HEK293 (cell line): ENCODE measurements at regions not wholly inside any gene's neighbourhood (a gene's known extent, or its start where the extent isn't known, plus 50 kb on each side); places are given as distances from the start of the nearest gene placed in this dataset.

Experiments
- CTCF ChIA-PET: fragments of 350-600 bp; formaldehyde crosslinking; extraction: SDS; loops from one replicate; lab custom pipeline; 2021; ENCODE audit warnings: antibody characterized with exemption; lab: Yijun Ruan, JAX
- POLR2A ChIA-PET: fragments of 300-600 bp; formaldehyde crosslinking; extraction: SDS; loops from one replicate; lab custom pipeline; 2020; ENCODE audit warnings: antibody characterized with exemption, inconsistent platforms; lab: Yijun Ruan, JAX
- H3K27ac ChIP-seq: fragments of 200-500 bp; sonication (Bioruptor generic); 2 replicates; pipeline ENCODE4 v1.5.1; 2014; ENCODE audit warnings: low read depth, low read length, control low read depth, inconsistent platforms; ENCODE audit errors: extremely low read depth
- H3K36me3 ChIP-seq, 2 experiments: fragments of 200-500 bp in 1 of 2; sonication (Bioruptor generic) in 1 of 2; 1 replicate in 1 of 2; 2 replicates in 1 of 2; pipeline ENCODE4 v1.5.1; 2014 to 2017; ENCODE audit warnings: inconsistent platforms in 2 of 2, low read length in 2 of 2; ENCODE audit not compliant: control insufficient read depth in 2 of 2, insufficient read depth in 1 of 2
- H3K4me1 ChIP-seq: fragments of 200-500 bp; sonication (Bioruptor generic); 2 replicates; pipeline ENCODE4 v1.5.1; 2014; ENCODE audit warnings: mild to moderate bottlenecking, low read length, inconsistent platforms; ENCODE audit not compliant: control insufficient read depth, insufficient read depth
- H3K4me3 ChIP-seq: 2 replicates; pipeline ENCODE4 v1.5.1; 2011; ENCODE audit warnings: low read depth, mild to moderate bottlenecking, control low read depth, low read length, moderate library complexity
- H3K9me3 ChIP-seq: fragments of 200-500 bp; sonication (Bioruptor generic); 2 replicates; pipeline ENCODE4 v1.5.1; 2014; ENCODE audit warnings: low read depth, low read length, inconsistent platforms; ENCODE audit not compliant: control insufficient read depth, insufficient read depth
- GLIS1 ChIP-seq: fragments of 450-650 bp; formaldehyde crosslinking; IDR thresholded peaks from 2 replicates; pipeline ENCODE4 v1.5.1; 2016; ENCODE audit warnings: missing biosample characterization, missing genetic modification characterization
- HIC1 ChIP-seq: fragments of 450-650 bp; formaldehyde crosslinking; IDR thresholded peaks from 2 replicates; pipeline ENCODE4 v1.5.1; 2016; ENCODE audit warnings: missing biosample characterization, missing genetic modification characterization
- KLF16 ChIP-seq: fragments of 450-650 bp; formaldehyde crosslinking; IDR thresholded peaks from 2 replicates; pipeline ENCODE4 v1.5.1; 2017; ENCODE audit warnings: missing biosample characterization, missing genetic modification characterization
- MZF1 ChIP-seq: fragments of 450-650 bp; formaldehyde crosslinking; IDR thresholded peaks from 2 replicates; pipeline ENCODE4 v1.5.1; 2017; ENCODE audit warnings: missing biosample characterization, missing genetic modification characterization, borderline replicate concordance
- SCRT2 ChIP-seq: fragments of 450-650 bp; formaldehyde crosslinking; IDR thresholded peaks from 2 replicates; pipeline ENCODE4 v1.5.1; 2016; ENCODE audit warnings: missing biosample characterization, missing genetic modification characterization
- TCF7L2 ChIP-seq: IDR thresholded peaks from 2 replicates; pipeline ENCODE4 v1.6.1; 2011; ENCODE audit warnings: low read depth, mild to moderate bottlenecking, inconsistent platforms, low read length, moderate library complexity, borderline replicate concordance
- ZBTB10 ChIP-seq: fragments of 450-650 bp; formaldehyde crosslinking; IDR thresholded peaks from 2 replicates; pipeline ENCODE4 v1.5.1; 2016; ENCODE audit warnings: missing biosample characterization, missing genetic modification characterization
- ZBTB48 ChIP-seq: fragments of 450-650 bp; formaldehyde crosslinking; IDR thresholded peaks from 2 replicates; pipeline ENCODE4 v1.5.1; 2016; ENCODE audit warnings: missing biosample characterization, missing genetic modification characterization
- ZNF202 ChIP-seq: fragments of 450-650 bp; formaldehyde crosslinking; IDR thresholded peaks from 2 replicates; pipeline ENCODE4 v1.5.1; 2016; ENCODE audit warnings: missing biosample characterization, missing genetic modification characterization, borderline replicate concordance
- ZNF274 ChIP-seq, 2 experiments: fragments of 200-500 bp in 1 of 2; fragments of 450-650 bp in 1 of 2; sonication (Bioruptor generic) in 1 of 2; formaldehyde crosslinking in 1 of 2; IDR thresholded peaks; 2 replicates each; pipeline versions ENCODE4 v1.5.1 to v1.6.1; 2014 to 2016; ENCODE audit warnings: borderline replicate concordance in 1 of 2, inconsistent platforms in 1 of 2, low read length in 1 of 2, missing biosample characterization in 1 of 2, missing genetic modification characterization in 1 of 2
- ZNF37A ChIP-seq: fragments of 450-650 bp; IDR thresholded peaks from 2 replicates; pipeline ENCODE4 v1.5.1; 2018; ENCODE audit warnings: missing biosample characterization, missing genetic modification characterization
- ZNF391 ChIP-seq: fragments of 450-650 bp; formaldehyde crosslinking; IDR thresholded peaks from 2 replicates; pipeline ENCODE4 v1.5.1; 2016; ENCODE audit warnings: low read depth, missing biosample characterization, missing genetic modification characterization, borderline replicate concordance
- ZNF426 ChIP-seq: fragments of 450-650 bp; formaldehyde crosslinking; IDR thresholded peaks from 2 replicates; pipeline ENCODE4 v1.5.1; 2017; ENCODE audit warnings: missing biosample characterization, missing genetic modification characterization, mild to moderate bottlenecking, inconsistent platforms, moderate library complexity
- ZNF513 ChIP-seq: fragments of 450-650 bp; IDR thresholded peaks from 2 replicates; pipeline ENCODE4 v1.5.1; 2018; ENCODE audit warnings: missing biosample characterization, missing genetic modification characterization
- ZNF544 ChIP-seq: fragments of 450-650 bp; formaldehyde crosslinking; IDR thresholded peaks from 2 replicates; pipeline ENCODE4 v1.5.0; 2017; ENCODE audit warnings: missing biosample characterization, missing genetic modification characterization
- ZNF548 ChIP-seq: fragments of 450-650 bp; formaldehyde crosslinking; IDR thresholded peaks from 2 replicates; pipeline ENCODE4 v1.5.1; 2016; ENCODE audit warnings: missing biosample characterization, missing genetic modification characterization
- ZNF600 ChIP-seq: fragments of 450-650 bp; formaldehyde crosslinking; IDR thresholded peaks from 2 replicates; pipeline ENCODE4 v1.5.1; 2016; ENCODE audit warnings: missing biosample characterization, missing genetic modification characterization
- ZNF629 ChIP-seq: fragments of 450-650 bp; formaldehyde crosslinking; IDR thresholded peaks from 2 replicates; pipeline ENCODE4 v1.5.1; 2017; ENCODE audit warnings: missing biosample characterization, missing genetic modification characterization
- TF ChIP-seq, protein P1 (sequence below): fragments of 450-650 bp; formaldehyde crosslinking; IDR thresholded peaks from 2 replicates; pipeline ENCODE4 v1.5.1; 2016; ENCODE audit warnings: missing biosample characterization, missing genetic modification characterization, borderline replicate concordance
- TF ChIP-seq, protein P2 (sequence below): fragments of 450-650 bp; formaldehyde crosslinking; IDR thresholded peaks from 2 replicates; pipeline ENCODE4 v1.5.1; 2017; ENCODE audit warnings: missing biosample characterization, missing genetic modification characterization

DNA sequence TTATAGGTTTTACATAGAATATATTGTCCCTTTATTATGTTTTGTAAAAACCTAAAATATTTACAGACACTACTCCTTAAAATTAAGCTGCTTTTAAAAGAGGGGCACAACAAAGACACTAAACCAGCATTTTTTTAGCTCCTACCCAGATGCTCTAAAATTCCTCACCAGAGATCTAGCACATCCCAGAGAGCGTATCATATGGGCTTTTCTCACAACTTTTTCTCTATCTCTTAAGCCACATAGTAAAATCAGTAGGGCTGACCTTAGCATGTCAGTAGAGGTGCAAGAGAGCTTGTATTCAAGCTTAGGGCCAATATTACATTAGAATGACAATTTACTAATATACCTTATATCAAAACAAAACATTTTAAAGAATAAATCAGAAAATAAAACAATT lies 216.3 kb downstream of the TMX3 start (continued):
- no peak for TF ChIP-seq ZNF513 (tag by site-specific recombination)

GRCh38 chr18:68498185-68498584 lies 216.7 kb downstream of the TMX3 start:
- TF ChIP-seq ZNF274 (IDR thresholded peaks at IDR 0.05; ENCODE audit: low read length) (no peak), ZNF274 (tag by site-specific recombination; IDR thresholded peaks at IDR 0.05; ENCODE audit: borderline replicate concordance) (no peak), KLF16 (tag by site-specific recombination) (no peak), ZNF600 (no peak), ZNF37A (tag by site-specific recombination) (no peak), HIC1 (tag by site-specific recombination) (no peak), ZNF426 (no peak), ZNF391 (tag by site-specific recombination) (no peak), GLIS1 (tag by site-specific recombination) (no peak)
- CTCF ChIA-PET = no interaction called here

DNA sequence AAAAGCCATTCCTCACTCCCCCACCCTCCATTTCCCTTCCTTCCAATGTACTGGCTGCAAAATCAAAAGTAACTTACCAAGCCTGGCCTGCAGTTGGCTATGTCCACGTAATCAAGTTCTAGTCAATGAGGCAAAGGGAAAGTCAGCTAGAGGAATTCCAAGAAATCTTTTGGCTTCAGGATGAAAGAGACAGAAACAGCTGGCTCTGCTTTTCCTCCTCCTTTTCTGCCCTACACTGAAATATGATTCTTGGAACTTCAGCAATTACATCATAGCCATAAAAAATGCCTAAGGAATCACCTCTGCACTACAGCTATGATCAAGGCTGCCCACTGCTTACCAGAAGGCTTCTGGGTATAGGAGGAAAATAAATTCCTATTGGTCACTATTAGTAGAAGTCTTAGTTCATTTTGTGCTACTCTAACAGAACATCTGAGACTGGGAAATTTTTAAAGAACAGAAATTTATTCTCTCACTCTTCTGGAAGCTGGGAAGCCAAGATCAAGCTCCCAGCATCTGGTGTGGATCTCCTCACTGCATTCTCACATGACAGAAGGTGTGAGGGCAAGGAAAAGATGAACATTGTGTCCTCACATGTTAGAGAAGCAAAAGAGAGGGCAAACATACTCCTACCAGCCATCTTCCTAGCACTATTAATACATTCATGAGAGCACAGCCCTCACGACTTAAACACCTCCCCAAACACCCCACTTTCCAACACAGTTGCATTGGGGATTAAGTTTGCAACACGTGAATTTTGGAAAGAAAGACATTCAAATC lies 219.9 kb downstream of the TMX3 start:
- CTCF ChIA-PET = no interaction called here
- no peaks in the 10 kb centered on the region for H3K4me1 ChIP-seq
- POLR2A ChIA-PET = no interaction called here
- no peaks in the 10 kb centered on the region for H3K36me3 ChIP-seq
- no peak overlapping the region for H3K27ac ChIP-seq
- H3K4me3 ChIP-seq = no peak overlapping the region
- no peaks in the 10 kb centered on the region for H3K9me3 ChIP-seq
- TF ChIP-seq ZBTB48 (tag by site-specific recombination) (no peak), ZBTB10 (tag by site-specific recombination) (no peak), ZNF544 (tag by site-specific recombination) (no peak), ZNF548 (no peak), MZF1 (no peak), TCF7L2 (no peak), ZNF629 (tag by site-specific recombination) (no peak), SCRT2 (tag by site-specific recombination) (no peak), ZNF202 (tag by site-specific recombination) (no peak)
- TF ChIP-seq, protein P1, sequence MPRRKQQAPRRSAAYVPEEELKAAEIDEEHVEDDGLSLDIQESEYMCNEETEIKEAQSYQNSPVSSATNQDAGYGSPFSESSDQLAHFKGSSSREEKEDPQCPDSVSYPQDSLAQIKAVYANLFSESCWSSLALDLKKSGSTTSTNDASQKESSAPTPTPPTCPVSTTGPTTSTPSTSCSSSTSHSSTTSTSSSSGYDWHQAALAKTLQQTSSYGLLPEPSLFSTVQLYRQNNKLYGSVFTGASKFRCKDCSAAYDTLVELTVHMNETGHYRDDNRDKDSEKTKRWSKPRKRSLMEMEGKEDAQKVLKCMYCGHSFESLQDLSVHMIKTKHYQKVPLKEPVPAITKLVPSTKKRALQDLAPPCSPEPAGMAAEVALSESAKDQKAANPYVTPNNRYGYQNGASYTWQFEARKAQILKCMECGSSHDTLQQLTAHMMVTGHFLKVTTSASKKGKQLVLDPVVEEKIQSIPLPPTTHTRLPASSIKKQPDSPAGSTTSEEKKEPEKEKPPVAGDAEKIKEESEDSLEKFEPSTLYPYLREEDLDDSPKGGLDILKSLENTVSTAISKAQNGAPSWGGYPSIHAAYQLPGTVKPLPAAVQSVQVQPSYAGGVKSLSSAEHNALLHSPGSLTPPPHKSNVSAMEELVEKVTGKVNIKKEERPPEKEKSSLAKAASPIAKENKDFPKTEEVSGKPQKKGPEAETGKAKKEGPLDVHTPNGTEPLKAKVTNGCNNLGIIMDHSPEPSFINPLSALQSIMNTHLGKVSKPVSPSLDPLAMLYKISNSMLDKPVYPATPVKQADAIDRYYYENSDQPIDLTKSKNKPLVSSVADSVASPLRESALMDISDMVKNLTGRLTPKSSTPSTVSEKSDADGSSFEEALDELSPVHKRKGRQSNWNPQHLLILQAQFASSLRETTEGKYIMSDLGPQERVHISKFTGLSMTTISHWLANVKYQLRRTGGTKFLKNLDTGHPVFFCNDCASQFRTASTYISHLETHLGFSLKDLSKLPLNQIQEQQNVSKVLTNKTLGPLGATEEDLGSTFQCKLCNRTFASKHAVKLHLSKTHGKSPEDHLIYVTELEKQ (tag by site-specific recombination) = no peak
- TF ChIP-seq, protein P2, sequence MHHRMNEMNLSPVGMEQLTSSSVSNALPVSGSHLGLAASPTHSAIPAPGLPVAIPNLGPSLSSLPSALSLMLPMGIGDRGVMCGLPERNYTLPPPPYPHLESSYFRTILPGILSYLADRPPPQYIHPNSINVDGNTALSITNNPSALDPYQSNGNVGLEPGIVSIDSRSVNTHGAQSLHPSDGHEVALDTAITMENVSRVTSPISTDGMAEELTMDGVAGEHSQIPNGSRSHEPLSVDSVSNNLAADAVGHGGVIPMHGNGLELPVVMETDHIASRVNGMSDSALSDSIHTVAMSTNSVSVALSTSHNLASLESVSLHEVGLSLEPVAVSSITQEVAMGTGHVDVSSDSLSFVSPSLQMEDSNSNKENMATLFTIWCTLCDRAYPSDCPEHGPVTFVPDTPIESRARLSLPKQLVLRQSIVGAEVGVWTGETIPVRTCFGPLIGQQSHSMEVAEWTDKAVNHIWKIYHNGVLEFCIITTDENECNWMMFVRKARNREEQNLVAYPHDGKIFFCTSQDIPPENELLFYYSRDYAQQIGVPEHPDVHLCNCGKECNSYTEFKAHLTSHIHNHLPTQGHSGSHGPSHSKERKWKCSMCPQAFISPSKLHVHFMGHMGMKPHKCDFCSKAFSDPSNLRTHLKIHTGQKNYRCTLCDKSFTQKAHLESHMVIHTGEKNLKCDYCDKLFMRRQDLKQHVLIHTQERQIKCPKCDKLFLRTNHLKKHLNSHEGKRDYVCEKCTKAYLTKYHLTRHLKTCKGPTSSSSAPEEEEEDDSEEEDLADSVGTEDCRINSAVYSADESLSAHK = no peak

More at GRCh38 chr18:68498185-68498584, 216.7 kb downstream of the TMX3 start:
- Histone ChIP-seq H3K27ac (no peak overlapping the region), H3K4me1 (no peaks in the 10 kb centered on the region), H3K9me3 (no peaks in the 10 kb centered on the region), H3K4me3 (no peak overlapping the region), H3K36me3 (no peaks in the 10 kb centered on the region)
- POLR2A ChIA-PET = no interaction called here
